ENCODE measurements at regions not wholly inside any gene's neighbourhood (a gene's known extent, or its start where the extent isn't known, plus 50 kb on each side); places are given as distances from the start of the nearest gene placed in this dataset.

GRCh38 chr10:36097696-36098095 is 455.6 kb upstream of the FZD8 start:
- TF ChIP-seq CTCF (conservative IDR thresholded peaks at IDR 0.05 in 1 of 2, IDR thresholded peaks at IDR 0.05 in 1 of 2; ENCODE audit: low read depth in 1 of 2, low read length in 2 of 2): no peak
- no peak for TF ChIP-seq EZH2 (IDR thresholded peaks at IDR 0.05; ENCODE audit: low read length, missing control alignments)

All from fibroblast of lung (primary cell).